ENCODE measurements at regions not wholly inside any gene's neighbourhood (a gene's known extent, or its start where the extent isn't known, plus 50 kb on each side); places are given as distances from the start of the nearest gene placed in this dataset.

GRCh38 chr4:38523524-38524448, 140.2 kb upstream of the KLF3 start (continued):
- TF ChIP-seq TAF7 (optimal IDR thresholded peaks at IDR 0.05; ENCODE audit: borderline replicate concordance, low read depth, low read length) (no peak), CHD2 (IDR thresholded peaks at IDR 0.05; ENCODE audit: low read length) (no peak), RBBP5 (IDR thresholded peaks at IDR 0.05; ENCODE audit: borderline replicate concordance, low read depth, low read length) (no peak)
